Transverse colon (tissue), 3 donors: ENCODE measurements at regions not wholly inside any gene's neighbourhood (a gene's known extent, or its start where the extent isn't known, plus 50 kb on each side); places are given as distances from the start of the nearest gene placed in this dataset.

Experiments used
- EP300 ChIP-seq: sonication (generic); formaldehyde crosslinking; IDR thresholded peaks from one replicate; pipeline ENCODE4 v1.6.1; 2017; ENCODE audit warnings: antibody characterized with exemption, low read depth
- TF ChIP-seq, protein P1 (sequence below), 5 experiments: fragments of 200-600 bp in 3 of 5; fragments of 450-650 bp in 2 of 5; sonication (generic) in 3 of 5; IDR thresholded peaks; 1 replicate in 2 of 5; 2 replicates in 3 of 5; pipeline ENCODE4 v1.5.1; 2016 to 2017; ENCODE audit warnings: antibody characterized with exemption in 5 of 5, inconsistent platforms in 3 of 5, mild to moderate bottlenecking in 2 of 5, moderate library complexity in 1 of 5

DNA sequence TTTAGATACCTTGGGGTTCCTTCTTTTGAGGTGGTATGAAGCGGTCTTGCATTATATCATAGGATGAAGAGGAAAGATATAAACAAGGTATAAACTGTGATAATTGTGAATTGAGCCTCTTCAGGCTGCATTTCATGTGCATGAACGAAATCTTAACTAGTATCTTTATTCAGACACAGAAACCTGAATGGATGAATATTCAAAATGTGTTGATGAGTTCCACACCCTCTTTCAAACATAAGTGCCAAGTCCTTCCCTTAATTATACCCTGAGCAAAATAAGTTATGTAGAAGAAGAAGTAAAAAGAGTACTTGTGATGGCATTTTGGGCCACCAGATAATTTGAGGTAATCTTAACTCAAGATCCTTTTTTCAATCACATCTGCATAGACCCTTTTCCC lies 103.1 kb upstream of the CFAP20DC start:
- TF ChIP-seq, protein P1, sequence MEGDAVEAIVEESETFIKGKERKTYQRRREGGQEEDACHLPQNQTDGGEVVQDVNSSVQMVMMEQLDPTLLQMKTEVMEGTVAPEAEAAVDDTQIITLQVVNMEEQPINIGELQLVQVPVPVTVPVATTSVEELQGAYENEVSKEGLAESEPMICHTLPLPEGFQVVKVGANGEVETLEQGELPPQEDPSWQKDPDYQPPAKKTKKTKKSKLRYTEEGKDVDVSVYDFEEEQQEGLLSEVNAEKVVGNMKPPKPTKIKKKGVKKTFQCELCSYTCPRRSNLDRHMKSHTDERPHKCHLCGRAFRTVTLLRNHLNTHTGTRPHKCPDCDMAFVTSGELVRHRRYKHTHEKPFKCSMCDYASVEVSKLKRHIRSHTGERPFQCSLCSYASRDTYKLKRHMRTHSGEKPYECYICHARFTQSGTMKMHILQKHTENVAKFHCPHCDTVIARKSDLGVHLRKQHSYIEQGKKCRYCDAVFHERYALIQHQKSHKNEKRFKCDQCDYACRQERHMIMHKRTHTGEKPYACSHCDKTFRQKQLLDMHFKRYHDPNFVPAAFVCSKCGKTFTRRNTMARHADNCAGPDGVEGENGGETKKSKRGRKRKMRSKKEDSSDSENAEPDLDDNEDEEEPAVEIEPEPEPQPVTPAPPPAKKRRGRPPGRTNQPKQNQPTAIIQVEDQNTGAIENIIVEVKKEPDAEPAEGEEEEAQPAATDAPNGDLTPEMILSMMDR (IDR thresholded peaks at IDR 0.05), result no peak
- no peak for TF ChIP-seq EP300
